Activated naive CD8-positive, alpha-beta T cell (primary cell): ENCODE measurements at regions not wholly inside any gene's neighbourhood (a gene's known extent, or its start where the extent isn't known, plus 50 kb on each side); places are given as distances from the start of the nearest gene placed in this dataset.

Source experiments
- H3K27ac Mint-ChIP-seq: one replicate; pipeline ENCODE4 v1.8.0; 2021; ENCODE audit warnings: mixed read lengths
- H3K27me3 Mint-ChIP-seq: one replicate; pipeline ENCODE4 v1.8.0; 2021; ENCODE audit warnings: mixed read lengths
- H3K36me3 Mint-ChIP-seq: one replicate; pipeline ENCODE4 v1.8.0; 2021; ENCODE audit warnings: mixed read lengths
- H3K4me1 Mint-ChIP-seq: one replicate; pipeline ENCODE4 v1.8.0; 2021; ENCODE audit warnings: low read depth, mixed read lengths
- H3K4me3 Mint-ChIP-seq: one replicate; pipeline ENCODE4 v1.8.0; 2021; ENCODE audit warnings: mild to moderate bottlenecking, mixed read lengths
- H3K9me3 Mint-ChIP-seq: one replicate; pipeline ENCODE4 v1.8.0; 2021; ENCODE audit warnings: low read depth, mixed read lengths

GRCh38 chr13:47332149-47332548 is 435.3 kb upstream of the HTR2A start:
- no peak overlapping the region for H3K27ac Mint-ChIP-seq
- peaks cover 5% of the 10 kb centered on the region for H3K9me3 Mint-ChIP-seq
- H3K27me3 Mint-ChIP-seq: no peaks in the 10 kb centered on the region
- H3K36me3 Mint-ChIP-seq: no peaks in the 10 kb centered on the region
- H3K4me1 Mint-ChIP-seq: no peaks in the 10 kb centered on the region
- H3K4me3 Mint-ChIP-seq: no peak overlapping the region

DNA sequence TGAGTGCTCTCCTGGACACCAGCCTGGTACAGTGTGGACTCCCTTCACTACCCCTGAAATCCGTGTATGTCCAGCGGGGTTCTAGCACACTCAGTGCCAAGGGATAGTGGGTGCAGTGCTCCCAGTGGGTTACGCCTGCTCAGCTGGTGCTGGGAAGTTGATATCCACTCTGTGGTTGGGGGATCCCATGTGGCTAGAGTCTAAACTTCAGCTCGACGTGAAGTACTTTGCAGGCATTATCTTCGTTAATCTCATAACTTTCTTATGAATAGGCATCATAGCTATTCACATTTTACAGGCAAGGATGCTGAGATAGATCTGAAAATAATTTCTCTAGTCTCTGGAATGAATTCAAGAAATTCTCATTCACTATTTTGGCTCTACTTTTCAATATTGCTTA is 433.2 kb upstream of the HTR2A start:
- Mint-ChIP-seq H3K36me3 (no peaks in the 10 kb centered on the region), H3K4me1 (no peaks in the 10 kb centered on the region), H3K27ac (no peak overlapping the region), H3K27me3 (no peaks in the 10 kb centered on the region), H3K4me3 (no peak overlapping the region), H3K9me3 (peaks cover 5% of the 10 kb centered on the region)

- H3K27me3 Mint-ChIP-seq: peaks cover 4% of the 10 kb centered on the region
- no peaks in the 10 kb centered on the region for H3K36me3 Mint-ChIP-seq
- peaks cover 2% of the 10 kb centered on the region for H3K9me3 Mint-ChIP-seq
- no peak overlapping the region for H3K4me3 Mint-ChIP-seq
- no peaks in the 10 kb centered on the region for H3K4me1 Mint-ChIP-seq
- no peak overlapping the region for H3K27ac Mint-ChIP-seq
These were observed 431.0 kb upstream of the HTR2A start for GRCh38 chr13:47327861-47328260.

- Mint-ChIP-seq H3K27me3 (peaks cover 4% of the 10 kb centered on the region), H3K4me3 (no peak overlapping the region), H3K27ac (no peak overlapping the region), H3K36me3 (no peaks in the 10 kb centered on the region), H3K4me1 (no peaks in the 10 kb centered on the region), H3K9me3 (no peaks in the 10 kb centered on the region)
These were observed 429.2 kb upstream of the HTR2A start for GRCh38 chr13:47326061-47326460.

DNA sequence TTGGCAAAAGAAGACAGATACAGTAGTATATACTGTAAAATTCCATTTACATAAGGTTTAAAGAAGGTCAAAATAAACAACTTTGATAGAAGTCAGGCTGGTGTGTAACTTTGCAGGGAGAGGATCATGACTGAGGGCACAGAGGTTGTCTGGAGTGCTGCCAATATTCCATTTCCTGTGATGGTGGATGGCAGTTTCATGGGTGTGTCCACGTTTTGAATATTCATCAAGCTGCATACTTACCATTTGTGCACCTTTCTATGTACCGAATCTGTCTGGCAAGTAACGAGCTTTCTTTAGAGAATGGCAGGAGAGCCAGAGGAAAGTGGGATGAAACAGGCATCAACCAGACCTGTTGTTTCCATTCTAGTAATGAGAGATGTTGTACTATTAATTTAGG is 420.5 kb upstream of the HTR2A start:
- Mint-ChIP-seq H3K27me3 (no peaks in the 10 kb centered on the region), H3K4me1 (no peaks in the 10 kb centered on the region), H3K4me3 (no peak overlapping the region), H3K36me3 (no peaks in the 10 kb centered on the region), H3K27ac (no peak overlapping the region), H3K9me3 (no peaks in the 10 kb centered on the region)

GRCh38 chr13:47310401-47310800 is 413.5 kb upstream of the HTR2A start:
- no peaks in the 10 kb centered on the region for H3K4me1 Mint-ChIP-seq
- no peak overlapping the region for H3K27ac Mint-ChIP-seq
- H3K27me3 Mint-ChIP-seq: no peaks in the 10 kb centered on the region
- peaks cover 9% of the 10 kb centered on the region for H3K9me3 Mint-ChIP-seq
- H3K4me3 Mint-ChIP-seq: no peak overlapping the region
- no peaks in the 10 kb centered on the region for H3K36me3 Mint-ChIP-seq

- Mint-ChIP-seq H3K27me3 (no peaks in the 10 kb centered on the region), H3K4me1 (no peaks in the 10 kb centered on the region), H3K9me3 (peaks cover 9% of the 10 kb centered on the region), H3K27ac (no peak overlapping the region), H3K36me3 (no peaks in the 10 kb centered on the region), H3K4me3 (no peak overlapping the region)
These were observed 410.1 kb upstream of the HTR2A start for GRCh38 chr13:47306991-47307390.

DNA sequence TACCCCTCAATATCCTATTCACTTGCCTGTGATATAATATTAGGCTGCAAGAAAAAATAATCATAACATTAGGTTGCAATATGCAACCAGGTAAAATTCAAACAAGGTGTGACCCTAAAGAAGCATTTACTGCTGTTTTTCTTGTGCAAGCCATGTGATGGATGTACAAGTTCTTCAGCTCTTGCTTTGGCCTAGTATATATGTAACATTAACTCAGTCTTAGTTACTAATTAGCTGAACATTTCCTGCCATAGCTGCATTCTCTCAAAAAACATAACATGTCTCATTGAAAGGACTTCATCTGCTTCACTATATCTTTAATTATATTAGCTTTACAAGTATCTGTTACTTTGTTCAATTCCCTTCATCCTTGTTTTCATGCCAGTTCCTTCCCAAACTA is 406.8 kb upstream of the HTR2A start:
- Mint-ChIP-seq H3K9me3 (no peaks in the 10 kb centered on the region), H3K4me3 (no peak overlapping the region), H3K36me3 (no peaks in the 10 kb centered on the region), H3K27me3 (peaks cover 3% of the 10 kb centered on the region), H3K27ac (no peak overlapping the region), H3K4me1 (no peaks in the 10 kb centered on the region)

DNA sequence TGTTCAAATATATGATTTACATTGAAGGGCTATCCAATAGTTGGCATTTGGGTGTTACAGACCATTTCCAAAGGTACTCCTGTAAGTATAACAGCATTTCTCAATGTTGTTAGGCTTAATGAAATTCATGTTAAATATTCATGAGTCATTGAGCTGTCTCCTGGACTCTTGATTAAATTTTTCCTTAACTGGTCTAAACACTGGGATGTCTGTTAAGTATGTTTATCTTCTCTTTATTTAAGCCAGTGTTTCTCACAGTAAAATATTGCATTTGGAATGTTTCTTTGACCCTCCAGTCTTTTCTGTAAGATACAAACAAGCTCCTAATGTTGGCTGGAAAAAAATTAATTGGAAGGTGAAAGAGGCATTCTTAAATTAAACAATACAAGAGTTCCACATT is 402.5 kb upstream of the HTR2A start:
- Mint-ChIP-seq H3K4me3 (no peak overlapping the region), H3K27me3 (peaks cover 3% of the 10 kb centered on the region), H3K4me1 (no peaks in the 10 kb centered on the region), H3K27ac (no peak overlapping the region), H3K36me3 (no peaks in the 10 kb centered on the region), H3K9me3 (no peaks in the 10 kb centered on the region)

- H3K36me3 Mint-ChIP-seq: no peaks in the 10 kb centered on the region
- no peak overlapping the region for H3K4me3 Mint-ChIP-seq
- H3K9me3 Mint-ChIP-seq: no peaks in the 10 kb centered on the region
- H3K27ac Mint-ChIP-seq: no peak overlapping the region
- no peaks in the 10 kb centered on the region for H3K4me1 Mint-ChIP-seq
- H3K27me3 Mint-ChIP-seq: peaks cover 3% of the 10 kb centered on the region
These were observed 401.7 kb upstream of the HTR2A start for GRCh38 chr13:47298506-47298905.

DNA sequence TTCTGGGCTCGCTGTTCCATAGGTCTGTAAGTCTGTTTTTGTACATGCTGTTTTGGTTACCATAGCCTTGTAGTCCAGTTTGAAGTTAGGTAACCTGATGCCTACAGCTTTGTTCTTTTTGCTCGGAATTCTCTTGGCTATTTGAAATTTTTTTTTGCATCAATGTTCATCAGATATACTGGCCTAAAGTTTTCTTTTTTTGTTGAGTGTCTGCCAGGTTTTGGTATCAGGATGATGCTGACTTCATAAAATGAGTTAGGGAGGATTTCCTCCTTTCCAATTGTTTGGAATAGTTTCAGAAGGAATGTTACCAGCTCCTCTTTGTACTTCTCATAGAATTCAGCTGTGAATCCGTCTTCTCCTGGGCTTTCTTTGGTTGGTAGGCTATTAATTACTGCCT is 397.8 kb upstream of the HTR2A start:
- H3K27me3 Mint-ChIP-seq: peaks cover 4% of the 10 kb centered on the region
- no peak overlapping the region for H3K4me3 Mint-ChIP-seq
- H3K36me3 Mint-ChIP-seq: no peaks in the 10 kb centered on the region
- no peaks in the 10 kb centered on the region for H3K4me1 Mint-ChIP-seq
- H3K27ac Mint-ChIP-seq: no peak overlapping the region
- H3K9me3 Mint-ChIP-seq: no peaks in the 10 kb centered on the region

DNA sequence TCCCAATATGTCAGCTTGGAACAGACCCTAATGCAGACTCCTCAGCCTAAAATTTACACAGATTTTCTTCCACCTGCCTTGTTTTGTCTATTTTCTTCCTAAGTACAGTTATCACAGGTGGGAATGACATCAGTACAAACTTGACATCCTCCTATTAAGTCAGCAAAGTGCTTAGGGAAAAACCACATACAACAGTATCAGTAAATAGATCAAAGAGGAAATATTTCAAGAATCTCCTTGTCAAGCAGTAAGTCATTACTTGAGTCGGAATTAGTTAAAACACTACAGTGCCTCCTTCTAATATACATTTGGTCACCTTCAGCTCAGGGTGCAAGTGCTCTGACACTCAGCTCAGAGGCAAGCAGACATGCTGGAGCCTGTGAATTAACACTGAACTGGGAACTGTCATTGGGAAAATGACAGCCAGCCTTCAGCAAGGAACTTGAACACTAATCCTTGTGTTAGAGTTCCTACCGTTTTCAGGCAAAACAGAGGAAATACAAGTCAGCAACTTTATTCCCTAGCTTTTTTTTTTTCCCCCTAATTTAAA is 394.3 kb upstream of the HTR2A start:
- Mint-ChIP-seq H3K27ac (no peak overlapping the region), H3K27me3 (peaks cover 4% of the 10 kb centered on the region), H3K9me3 (no peaks in the 10 kb centered on the region), H3K36me3 (no peaks in the 10 kb centered on the region), H3K4me1 (no peaks in the 10 kb centered on the region), H3K4me3 (no peak overlapping the region)

GRCh38 chr13:47289567-47289966 is 392.7 kb upstream of the HTR2A start:
- Mint-ChIP-seq H3K4me1 (no peaks in the 10 kb centered on the region), H3K4me3 (no peak overlapping the region), H3K27me3 (peaks cover 4% of the 10 kb centered on the region), H3K36me3 (no peaks in the 10 kb centered on the region), H3K9me3 (no peaks in the 10 kb centered on the region), H3K27ac (no peak overlapping the region)

DNA sequence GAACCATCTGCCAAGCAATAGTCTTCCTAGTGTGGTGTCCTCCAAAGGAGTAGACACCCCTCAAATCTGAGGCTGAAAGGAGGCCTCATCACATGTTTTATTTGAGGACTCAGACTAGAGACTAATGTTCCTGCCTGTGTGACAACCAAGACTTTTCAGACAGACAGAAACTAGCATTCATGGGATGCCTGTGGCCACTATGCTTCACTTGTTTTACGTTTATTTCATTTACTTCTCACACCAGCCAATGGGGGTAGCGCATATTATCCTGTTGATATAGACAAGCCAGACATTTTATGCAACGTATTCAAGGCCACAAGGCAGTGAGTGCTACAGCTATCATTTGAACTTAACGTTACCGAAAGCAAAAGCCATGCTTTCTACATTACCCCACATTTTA is 391.7 kb upstream of the HTR2A start:
- no peak overlapping the region for H3K27ac Mint-ChIP-seq
- H3K36me3 Mint-ChIP-seq: no peaks in the 10 kb centered on the region
- H3K4me3 Mint-ChIP-seq: no peak overlapping the region
- H3K9me3 Mint-ChIP-seq: no peaks in the 10 kb centered on the region
- peaks cover 4% of the 10 kb centered on the region for H3K27me3 Mint-ChIP-seq
- H3K4me1 Mint-ChIP-seq: no peaks in the 10 kb centered on the region

- H3K4me1 Mint-ChIP-seq: no peaks in the 10 kb centered on the region
- H3K36me3 Mint-ChIP-seq: no peaks in the 10 kb centered on the region
- peaks cover 4% of the 10 kb centered on the region for H3K27me3 Mint-ChIP-seq
- no peak overlapping the region for H3K27ac Mint-ChIP-seq
- H3K4me3 Mint-ChIP-seq: no peak overlapping the region
- H3K9me3 Mint-ChIP-seq: no peaks in the 10 kb centered on the region
These were observed 390.5 kb upstream of the HTR2A start for GRCh38 chr13:47287291-47287751.

DNA sequence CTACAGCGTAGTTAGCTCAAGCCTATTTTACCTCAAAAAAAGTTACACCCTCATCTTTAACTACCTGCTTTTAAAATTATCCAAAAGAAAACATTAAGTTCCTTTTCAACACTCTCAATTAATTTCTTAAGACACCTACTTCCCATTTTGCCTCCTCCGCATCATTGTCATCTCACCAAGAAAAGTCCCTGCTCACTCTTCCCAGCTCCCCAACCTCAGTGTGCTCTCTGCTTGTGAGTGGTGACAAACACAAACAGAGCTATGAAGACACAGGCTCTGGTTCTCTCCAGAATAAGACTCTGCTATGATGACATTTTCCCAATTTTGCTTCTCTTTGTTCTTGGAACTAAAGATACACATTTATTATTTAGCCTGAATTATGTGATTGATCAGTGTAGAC is 385.1 kb upstream of the HTR2A start:
- H3K4me3 Mint-ChIP-seq: no peak overlapping the region
- no peak overlapping the region for H3K27ac Mint-ChIP-seq

More for the DNA sequence above, 385.1 kb upstream of the HTR2A start:
- H3K27me3 Mint-ChIP-seq: no peaks in the 10 kb centered on the region
- H3K4me1 Mint-ChIP-seq: no peaks in the 10 kb centered on the region
- no peaks in the 10 kb centered on the region for H3K9me3 Mint-ChIP-seq
- H3K36me3 Mint-ChIP-seq: no peaks in the 10 kb centered on the region
